ENCODE measurements at regions not wholly inside any gene's neighbourhood (a gene's known extent, or its start where the extent isn't known, plus 50 kb on each side); places are given as distances from the start of the nearest gene placed in this dataset.
"Not testable (repeated sequence)": the region's sequence is repeated elsewhere in the genome, so short reads cannot be mapped to it uniquely, and the experiment has no call there.

- DNase-seq: no peak
These were observed 379.2 kb upstream of the NFIA start for GRCh38 chr1:60703155-60703554.

GRCh38 chr1:60699325-60699724, 383.0 kb upstream of the NFIA start:
- DNase-seq: no peak

GRCh38 chr1:60697204-60697994, 385.0 kb upstream of the NFIA start:
- no peak for DNase-seq

DNA sequence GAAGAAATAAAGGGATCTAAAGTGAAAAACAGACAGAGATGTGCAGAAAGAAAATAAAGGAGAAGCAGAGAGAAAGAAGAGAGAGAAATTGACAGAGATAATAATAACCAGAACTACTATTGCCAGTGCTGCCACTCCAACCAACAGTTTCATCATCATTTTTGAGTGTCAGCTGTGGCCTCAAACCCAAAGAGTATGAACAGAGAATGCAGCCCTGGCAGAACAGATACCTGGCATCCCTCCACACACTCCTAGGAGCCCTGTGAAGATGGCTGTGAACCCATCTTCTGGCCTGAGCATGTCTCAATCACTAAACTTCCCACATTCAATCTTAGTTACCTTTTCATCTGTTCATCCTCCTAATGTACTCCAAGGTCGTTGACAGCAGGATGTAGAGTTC, 385.8 kb upstream of the NFIA start:
- no peak for DNase-seq

DNA sequence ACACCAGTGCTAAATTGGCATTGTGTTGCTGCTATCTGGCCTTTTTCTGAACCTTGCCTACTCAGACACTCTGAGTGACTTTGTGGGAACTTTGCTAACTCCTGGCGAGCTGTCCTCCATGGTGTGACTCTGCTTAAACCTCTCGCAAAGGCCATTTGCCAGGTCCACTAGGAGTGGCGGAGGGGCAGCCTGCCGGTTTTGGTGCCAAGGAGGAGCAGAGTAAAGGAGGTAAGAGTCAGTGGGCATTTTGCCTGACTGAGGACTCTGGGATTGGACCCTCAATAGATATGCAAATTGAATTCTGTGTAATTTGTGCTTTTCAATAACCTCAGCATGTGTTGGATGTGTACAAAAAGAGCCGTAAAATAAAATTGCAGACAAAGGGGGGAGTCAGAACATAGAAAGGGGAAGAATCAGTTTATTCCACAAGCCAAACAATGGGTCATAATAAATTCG, 386.6 kb upstream of the NFIA start:
- DNase-seq: no peak

DNA sequence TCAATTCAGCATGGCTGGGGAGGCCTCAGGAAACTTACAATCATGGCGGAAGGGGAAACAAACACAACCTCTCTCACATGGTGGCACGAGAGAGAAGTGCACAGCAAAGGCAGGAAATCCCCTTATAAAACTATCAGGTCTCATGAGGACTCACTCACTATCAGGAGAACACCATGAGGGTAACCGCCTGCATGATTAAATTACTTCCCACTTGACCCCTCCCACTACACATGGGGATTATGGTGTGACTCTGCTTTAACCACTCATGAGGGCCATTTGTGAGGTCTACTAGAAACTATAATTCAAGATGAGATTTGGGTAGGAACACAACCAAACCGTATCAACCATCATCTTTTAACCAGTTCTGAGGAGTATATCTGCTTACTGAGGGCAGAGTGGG, 387.4 kb upstream of the NFIA start:
- DNase-seq: no peak

- DNase-seq: no peak
These were observed 390.3 kb upstream of the NFIA start for GRCh38 chr1:60692031-60692430.

DNA sequence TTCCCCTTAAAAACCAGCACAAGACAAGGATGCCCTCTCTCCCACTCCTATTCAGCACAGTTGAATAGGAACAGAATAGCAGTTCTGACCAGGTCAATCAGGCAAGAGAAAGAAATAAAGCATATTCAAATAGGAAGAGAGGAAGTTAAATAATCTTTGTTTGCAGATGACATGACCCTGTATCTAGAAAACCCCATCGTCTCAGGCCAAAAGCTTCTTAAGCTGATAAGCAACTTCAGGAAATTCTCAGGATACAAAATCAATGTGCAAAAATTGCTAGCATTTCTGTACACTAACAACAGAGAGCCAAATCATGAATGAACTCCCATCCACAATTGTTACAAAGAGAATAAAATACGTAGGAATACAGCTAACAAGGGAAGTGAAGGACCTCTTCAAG, 394.1 kb upstream of the NFIA start:
- DNase-seq: not testable (repeated sequence)

GRCh38 chr1:60681095-60681860, 401.1 kb upstream of the NFIA start:
- no peak for DNase-seq

- no peak for DNase-seq
These were observed 402.6 kb upstream of the NFIA start for GRCh38 chr1:60679524-60680375.

- no peak for DNase-seq
These were observed 403.6 kb upstream of the NFIA start for GRCh38 chr1:60678802-60679201.

DNA sequence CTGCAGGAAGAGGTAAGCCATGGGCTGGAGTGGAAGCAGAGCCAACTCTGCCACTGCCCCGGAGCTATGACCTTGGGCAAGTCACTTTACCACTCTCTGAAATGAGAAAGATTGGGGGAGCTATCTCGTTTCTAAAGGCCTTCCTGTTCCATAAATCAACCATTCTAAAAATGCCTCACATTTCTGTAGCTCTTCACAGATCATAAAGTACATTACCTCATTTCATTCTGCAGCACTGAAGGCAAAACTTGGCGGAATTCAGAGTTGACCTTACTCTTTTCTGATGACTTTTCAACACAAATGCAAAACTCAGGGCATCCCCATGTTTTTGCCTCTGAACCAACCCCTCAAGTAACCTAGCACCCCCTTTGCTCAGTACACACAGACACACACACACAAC, 404.0 kb upstream of the NFIA start:
- no peak for DNase-seq

DNA sequence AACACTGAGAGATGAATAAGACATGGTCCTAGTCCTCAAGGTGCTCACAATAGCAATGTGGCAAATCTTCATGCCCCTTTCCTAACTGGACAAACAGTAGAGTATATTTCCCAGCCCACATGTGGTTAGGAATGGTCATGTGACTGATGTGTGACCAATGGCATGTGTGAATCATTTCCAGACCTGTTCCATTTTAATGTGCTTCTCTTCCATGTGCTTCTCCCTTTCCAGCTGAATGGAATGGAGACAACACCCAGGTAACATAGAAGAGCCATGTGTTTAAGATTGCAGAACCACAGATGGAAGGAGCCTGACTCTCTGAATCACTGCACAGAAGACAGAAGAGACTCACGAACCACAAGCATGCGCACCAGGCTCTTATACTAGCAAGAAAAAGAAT, 409.9 kb upstream of the NFIA start:
- no peak for DNase-seq

GRCh38 chr1:60670302-60670701, 412.1 kb upstream of the NFIA start:
- no peak for DNase-seq

GRCh38 chr1:60668585-60668984, 413.8 kb upstream of the NFIA start:
- no peak for DNase-seq

GRCh38 chr1:60665311-60665710, 417.1 kb upstream of the NFIA start:
- DNase-seq: no peak

GRCh38 chr1:60664086-60664625, 418.2 kb upstream of the NFIA start:
- no peak for DNase-seq

DNA sequence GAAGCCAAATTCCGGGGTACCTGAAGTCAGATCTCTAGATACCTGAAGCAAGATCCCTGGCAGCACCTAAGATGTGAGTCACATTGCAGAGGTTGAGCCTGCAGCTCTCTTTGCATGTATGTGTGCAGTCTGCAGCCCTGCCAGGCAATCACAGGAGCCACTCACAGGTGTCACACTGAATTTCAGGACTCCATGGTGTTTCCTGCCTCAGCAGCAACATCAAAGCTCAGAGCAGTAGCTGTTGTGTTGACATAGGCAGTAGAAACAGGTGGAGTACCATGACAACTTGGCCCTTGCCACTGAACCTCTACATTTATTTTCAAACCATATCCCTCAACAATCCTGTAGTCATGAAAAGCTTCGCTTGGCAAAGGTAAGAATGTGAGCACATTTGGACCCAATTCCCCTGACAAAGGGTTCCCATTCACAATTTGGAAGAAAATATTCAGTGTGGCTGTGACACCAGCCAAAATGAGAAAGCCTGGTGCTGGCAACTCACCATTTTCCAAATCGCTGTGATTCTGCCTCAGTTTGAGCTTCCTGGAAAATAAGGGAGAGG, 419.8 kb upstream of the NFIA start:
- no peak for DNase-seq

DNA sequence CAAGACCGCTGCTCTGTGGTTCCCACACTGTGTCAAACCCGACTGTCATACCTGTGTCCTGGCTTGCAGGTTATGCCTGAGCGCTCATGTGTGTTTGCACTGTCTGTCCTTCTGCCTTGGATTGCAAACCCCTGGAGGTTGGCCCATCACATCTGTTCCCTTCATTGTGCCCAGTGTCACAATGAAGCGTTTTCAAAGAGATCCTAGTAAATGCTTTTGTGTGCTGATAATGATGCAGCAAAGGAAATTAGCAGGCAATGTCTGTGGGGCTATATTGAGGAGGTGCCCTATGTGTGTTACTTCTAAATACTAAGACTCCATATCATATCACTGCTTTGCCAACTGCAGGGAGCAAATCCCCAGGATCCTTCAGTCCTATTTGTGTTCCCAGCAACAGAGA, 424.4 kb upstream of the NFIA start:
- DNase-seq: no peak

DNA sequence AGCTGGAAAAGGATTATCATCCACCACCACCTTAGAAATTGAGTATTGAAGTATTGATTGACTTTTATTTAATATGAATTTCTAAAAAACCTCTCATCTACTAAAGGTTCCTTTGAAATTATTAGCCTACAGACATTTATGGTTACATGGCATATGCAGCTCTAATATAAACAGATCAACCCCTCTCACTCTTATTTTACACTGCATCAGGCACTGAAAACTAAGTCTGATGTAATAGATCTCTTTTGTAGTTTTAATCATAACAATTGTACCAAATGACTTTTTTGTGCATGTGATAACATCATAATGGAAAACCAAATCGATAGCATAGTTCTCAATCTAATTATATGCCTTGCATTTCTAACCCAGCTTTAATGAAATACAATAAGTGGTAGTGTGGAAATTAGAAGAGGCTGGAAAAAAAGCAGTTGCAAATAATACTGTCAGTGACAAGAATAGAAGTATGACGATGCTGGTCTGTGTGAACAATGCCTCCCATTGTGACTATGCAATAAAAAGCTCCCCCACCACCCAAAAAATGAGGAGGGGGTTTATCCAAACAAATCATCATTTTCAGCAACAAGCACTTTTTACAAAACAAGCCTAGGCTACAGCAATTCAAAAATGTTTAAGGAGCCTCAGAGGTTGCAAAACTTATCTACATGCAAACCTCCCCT, 426.5 kb upstream of the NFIA start:
- DNase-seq: no peak

GRCh38 chr1:60640033-60640551, 442.3 kb upstream of the NFIA start:
- DNase-seq: not testable (repeated sequence)

- no peak for DNase-seq
These were observed 443.1 kb upstream of the NFIA start for GRCh38 chr1:60639287-60639686.

Data from activated CD4-positive, alpha-beta T cell treated with anti-CD3 and anti-CD28 coated beads, Interleukin-2, amount 50 U/mL, for 48 hours (primary cell).